K562 (cell line): ENCODE measurements at regions not wholly inside any gene's neighbourhood (a gene's known extent, or its start where the extent isn't known, plus 50 kb on each side); places are given as distances from the start of the nearest gene placed in this dataset.

Source experiments
- ATAC-seq: fragments of 200-7000 bp; cut with Tn5 transposase; 3 replicates; pipeline ENCODE4 v1.9.1; 2020; ENCODE audit warnings: moderate library complexity
- BruUV-seq: library from RNA; stranded (reverse); fragments of 400-500 nt; replicated peaks from 2 replicates; lab custom pipeline; 2021; lab: Mats Ljungman, UMichigan
- CTCF ChIA-PET: fragments of 300-600 bp; formaldehyde crosslinking; extraction: SDS; loops from one replicate; lab custom pipeline; 2021; ENCODE audit warnings: low intra/inter-chr PET ratio; lab: Yijun Ruan, JAX
- POLR2A ChIA-PET: fragments of 300-600, 350-650 bp; sonication (Branson Sonifier 250); formaldehyde crosslinking; extraction: SDS; loops from one replicate; lab custom pipeline; 2021; ENCODE audit warnings: antibody characterized with exemption, inconsistent platforms; lab: Yijun Ruan, JAX
- DNase-seq, 4 experiments: peaks; one replicate each; pipeline versions ENCODE4 v3.0.0 to v3.0.0-alpha.2; 2011 to 2018; ENCODE audit warnings: low spot score in 3 of 4, mixed read lengths in 3 of 4; ENCODE audit errors: extremely low read depth in 1 of 4
- FAIRE-seq: peaks from 2 replicates; lab custom pipeline; 2011; peaks lifted over from hg19 to GRCh38; lab: Jason Lieb, UNC
- H2AFZ ChIP-seq: 2 replicates; pipeline ENCODE4 v1.6.0; 2011; ENCODE audit warnings: low read depth, low read length, control low read depth, inconsistent platforms
- H3K27ac ChIP-seq: fragments of 200-600 bp; 3 replicates; pipeline ENCODE4 v1.8.0; 2011; ENCODE audit warnings: low read depth, mild to moderate bottlenecking, control low read depth, inconsistent platforms, low read length, moderate library complexity, mixed read lengths; ENCODE audit errors: extremely low read depth
- H3K27me3 ChIP-seq, 2 experiments: fragments of 300-600 bp in 1 of 2; 2 replicates in 1 of 2; 3 replicates in 1 of 2; pipeline versions ENCODE4 v1.6.0 to v1.8.0; 2011; ENCODE audit warnings: inconsistent platforms in 2 of 2, low read length in 2 of 2, mild to moderate bottlenecking in 1 of 2, mixed read lengths in 1 of 2, moderate library complexity in 1 of 2; ENCODE audit not compliant: control insufficient read depth in 2 of 2, insufficient read depth in 2 of 2
- H3K36me3 ChIP-seq: fragments of 300-600 bp; 3 replicates; pipeline ENCODE4 v1.8.0; 2011; ENCODE audit warnings: mild to moderate bottlenecking, low read length, inconsistent platforms; ENCODE audit not compliant: control insufficient read depth, insufficient read depth
- H3K4me1 ChIP-seq, 2 experiments: fragments of 200-600 bp in 1 of 2; replicated peaks in 1 of 2; 2 replicates in 1 of 2; 3 replicates in 1 of 2; pipeline versions ENCODE4 v1.5.1 to v1.8.0; 2011; ENCODE audit warnings: inconsistent platforms in 2 of 2, low read length in 2 of 2, mild to moderate bottlenecking in 1 of 2, mixed read lengths in 1 of 2, moderate library complexity in 1 of 2; ENCODE audit not compliant: control insufficient read depth in 2 of 2, insufficient read depth in 2 of 2
- H3K4me2 ChIP-seq: 2 replicates; pipeline ENCODE4 v1.6.1; 2011; ENCODE audit warnings: low read length, control low read depth, inconsistent platforms, mixed read lengths; ENCODE audit not compliant: insufficient read depth
- H3K4me3 ChIP-seq: fragments of 200-600 bp; sonication (generic), shearing (Covaris generic); 2 replicates; pipeline ENCODE4 v1.5.1; 2016; ENCODE audit warnings: control low read depth, inconsistent platforms
- H3K79me2 ChIP-seq: fragments of 200-600 bp; 3 replicates; pipeline ENCODE4 v1.8.0; 2011; ENCODE audit warnings: low read length, inconsistent platforms; ENCODE audit not compliant: control insufficient read depth, insufficient read depth
- H3K9ac ChIP-seq, 2 experiments: 2 replicates each; pipeline versions ENCODE4 v1.6.0 to v1.6.1; 2011; ENCODE audit warnings: low read depth in 2 of 2, low read length in 2 of 2, control low read depth in 1 of 2, inconsistent platforms in 1 of 2, mild to moderate bottlenecking in 1 of 2, mixed read lengths in 1 of 2; ENCODE audit not compliant: insufficient read depth in 1 of 2
- H3K9me1 ChIP-seq: one replicate; pipeline ENCODE4 v1.6.0; 2011; ENCODE audit warnings: inconsistent platforms, mild to moderate bottlenecking, low read length, moderate library complexity; ENCODE audit not compliant: control insufficient read depth, insufficient read depth
- H3K9me3 ChIP-seq: replicated peaks from 2 replicates; pipeline ENCODE4 v1.5.1; 2011; ENCODE audit warnings: low read depth, low read length, inconsistent platforms; ENCODE audit not compliant: control insufficient read depth, insufficient read depth
- H4K20me1 ChIP-seq: replicated peaks from 2 replicates; pipeline ENCODE4 v1.6.1; 2011; ENCODE audit warnings: low read length, inconsistent platforms, mixed read lengths; ENCODE audit not compliant: control insufficient read depth, insufficient read depth
- FOXK2 ChIP-seq, 2 experiments: fragments of 450-650 bp; IDR thresholded peaks in 1 of 2; conservative IDR thresholded peaks in 1 of 2; 2 replicates each; pipeline ENCODE4 v1.6.1; 2016; ENCODE audit warnings: low read depth in 2 of 2, mild to moderate bottlenecking in 1 of 2
- HNRNPK ChIP-seq: fragments of 200-400 bp; formaldehyde crosslinking; IDR thresholded peaks from one replicate; pipeline ENCODE4 v1.6.1; 2018; ENCODE audit warnings: mild to moderate bottlenecking, low read depth, low read length; ENCODE audit not compliant: poor library complexity, severe bottlenecking
- NEUROD1 ChIP-seq: fragments of 150-350 bp; IDR thresholded peaks from 2 replicates; pipeline ENCODE4 v1.6.1; 2014; ENCODE audit warnings: borderline replicate concordance, low read length, low read depth; ENCODE audit not compliant: partially characterized antibody
- SMAD1 ChIP-seq: fragments of 150-350 bp; IDR thresholded peaks from 2 replicates; pipeline ENCODE4 v1.6.1; 2014; ENCODE audit warnings: low read length, low read depth; ENCODE audit not compliant: partially characterized antibody
- ZNF316 ChIP-seq: fragments of 450-650 bp; IDR thresholded peaks from 2 replicates; pipeline ENCODE4 v1.6.1; 2016
- WGBS: fragments of 100-300 bp; shearing (Covaris generic); methylation state at CpG from one replicate; pipeline ENCODE4 v1.1.6; 2016; ENCODE audit warnings: low coverage, mixed read lengths; ENCODE audit not compliant: insufficient coverage; ENCODE audit errors: missing lambda C conversion rate; 5-methylcytosine and 5-hydroxymethylcytosine counted together
- in situ Hi-C: fragments of 300-500 bp; cut with MboI; formaldehyde crosslinking; loops from 4 replicates; pipeline ENCODE4 v1.15.0; 2018; ENCODE audit warnings: inconsistent platforms, mixed read lengths
- intact Hi-C: fragments of 100-400 bp; cut with micrococcal nuclease; formaldehyde crosslinking; loops from 2 replicates; pipeline ENCODE4 v1.14.2; 2022
- TF ChIP-seq, protein P1 (sequence below): sonication (generic); formaldehyde crosslinking; IDR thresholded peaks from 2 replicates; pipeline ENCODE4 v1.8.1; 2022; ENCODE audit warnings: missing genetic modification reagents
- TF ChIP-seq, protein P2 (sequence below): sonication (generic); formaldehyde crosslinking; IDR thresholded peaks from 2 replicates; pipeline ENCODE4 v1.8.0; 2023; ENCODE audit warnings: mild to moderate bottlenecking, missing genetic modification reagents

DNA sequence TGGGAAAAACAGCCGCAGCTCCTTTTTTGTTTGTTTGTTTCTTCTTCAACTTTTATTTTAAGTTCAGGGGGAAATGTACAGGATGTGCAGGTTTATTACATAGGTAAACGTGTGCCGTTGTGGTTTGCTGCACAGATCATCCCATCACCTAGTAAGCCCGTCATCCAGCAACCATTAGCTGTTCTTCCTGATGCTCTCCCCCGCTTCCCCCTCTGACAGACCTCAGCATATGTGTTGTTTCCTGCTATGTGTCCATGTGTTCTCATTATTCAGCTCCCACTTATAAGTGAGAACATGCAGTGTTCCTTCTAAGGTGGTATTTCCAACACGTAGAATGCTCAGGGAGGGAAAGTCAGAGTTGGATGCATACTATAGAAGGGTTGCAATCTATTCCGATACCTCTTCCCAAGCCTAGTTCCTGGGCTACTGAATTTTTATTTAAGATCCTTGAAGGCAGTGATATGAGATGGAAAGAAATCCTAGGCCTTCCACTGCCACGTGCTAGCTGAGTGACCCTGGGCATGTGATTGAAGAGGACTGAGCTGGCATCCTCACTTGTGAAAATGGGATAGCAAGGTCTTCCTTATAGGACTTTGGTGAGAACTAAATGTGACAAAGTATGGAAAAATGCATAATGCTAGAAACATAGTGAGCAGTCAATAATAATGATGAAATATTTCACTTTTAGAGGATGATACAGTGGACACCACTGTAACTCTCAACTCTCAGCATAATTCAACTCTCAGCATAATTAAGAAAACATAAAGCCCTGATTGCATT lies 278.5 kb downstream of the REEP3 start:
- H2AFZ ChIP-seq: peak overlapping the region; percentile 11; the same call in 1 of the 2 replicates
- intact Hi-C loops (no loop called here), in situ Hi-C loops (no loop called here)

More for the DNA sequence above, 278.5 kb downstream of the REEP3 start:
- ChIA-PET CTCF (no interaction called here), POLR2A (no interaction called here)
- no peak; the same call in 2 of the 3 replicates for ATAC-seq
- no TSS peak for BruUV-seq
- no peak overlapping the region for H3K9ac ChIP-seq
- H3K4me3 ChIP-seq: no peak overlapping the region
- H3K36me3 ChIP-seq: no peaks in the 10 kb centered on the region
- no peak overlapping the region for H3K4me2 ChIP-seq
- H3K9me3 ChIP-seq: no peaks in the 10 kb centered on the region
- TF ChIP-seq, protein P1, sequence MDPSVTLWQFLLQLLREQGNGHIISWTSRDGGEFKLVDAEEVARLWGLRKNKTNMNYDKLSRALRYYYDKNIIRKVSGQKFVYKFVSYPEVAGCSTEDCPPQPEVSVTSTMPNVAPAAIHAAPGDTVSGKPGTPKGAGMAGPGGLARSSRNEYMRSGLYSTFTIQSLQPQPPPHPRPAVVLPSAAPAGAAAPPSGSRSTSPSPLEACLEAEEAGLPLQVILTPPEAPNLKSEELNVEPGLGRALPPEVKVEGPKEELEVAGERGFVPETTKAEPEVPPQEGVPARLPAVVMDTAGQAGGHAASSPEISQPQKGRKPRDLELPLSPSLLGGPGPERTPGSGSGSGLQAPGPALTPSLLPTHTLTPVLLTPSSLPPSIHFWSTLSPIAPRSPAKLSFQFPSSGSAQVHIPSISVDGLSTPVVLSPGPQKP (CRISPR knock-in tag): no peak
- TF ChIP-seq HNRNPK (no peak), SMAD1 (no peak), NEUROD1 (no peak), ZNF316 (no peak), FOXK2 (conservative IDR thresholded peaks at IDR 0.05 in 1 of 2, IDR thresholded peaks at IDR 0.05 in 1 of 2; ENCODE audit: low read depth in 2 of 2) (no peak)
- TF ChIP-seq, protein P2, sequence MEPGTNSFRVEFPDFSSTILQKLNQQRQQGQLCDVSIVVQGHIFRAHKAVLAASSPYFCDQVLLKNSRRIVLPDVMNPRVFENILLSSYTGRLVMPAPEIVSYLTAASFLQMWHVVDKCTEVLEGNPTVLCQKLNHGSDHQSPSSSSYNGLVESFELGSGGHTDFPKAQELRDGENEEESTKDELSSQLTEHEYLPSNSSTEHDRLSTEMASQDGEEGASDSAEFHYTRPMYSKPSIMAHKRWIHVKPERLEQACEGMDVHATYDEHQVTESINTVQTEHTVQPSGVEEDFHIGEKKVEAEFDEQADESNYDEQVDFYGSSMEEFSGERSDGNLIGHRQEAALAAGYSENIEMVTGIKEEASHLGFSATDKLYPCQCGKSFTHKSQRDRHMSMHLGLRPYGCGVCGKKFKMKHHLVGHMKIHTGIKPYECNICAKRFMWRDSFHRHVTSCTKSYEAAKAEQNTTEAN (CRISPR knock-in tag): no peak
- TF ChIP-seq, all 486 proteins: peak for 0
- Histone ChIP-seq H3K79me2 (no peaks in the 10 kb centered on the region), H3K27ac (no peak overlapping the region), H3K9me1 (no peaks in the 10 kb centered on the region), H3K27me3 (no peaks in the 10 kb centered on the region), H4K20me1 (no peaks in the 10 kb centered on the region), H3K4me1 (no peaks in the 10 kb centered on the region)
- WGBS: 2% methylated on average over 8 of the region's 8 CpGs
- FAIRE-seq: no peak
- DNase-seq: no peak
